GM18520 (cell line): ENCODE measurements at regions not wholly inside any gene's neighbourhood (a gene's known extent, or its start where the extent isn't known, plus 50 kb on each side); places are given as distances from the start of the nearest gene placed in this dataset.
"Not testable (repeated sequence)": the region's sequence is repeated elsewhere in the genome, so short reads cannot be mapped to it uniquely, and the experiment has no call there.

Source experiments
- ATAC-seq: cut with Tn5 transposase; IDR thresholded peaks from one replicate; pipeline ENCODE4 v1.9.1; 2021; ENCODE audit not compliant: unreplicated experiment

DNA sequence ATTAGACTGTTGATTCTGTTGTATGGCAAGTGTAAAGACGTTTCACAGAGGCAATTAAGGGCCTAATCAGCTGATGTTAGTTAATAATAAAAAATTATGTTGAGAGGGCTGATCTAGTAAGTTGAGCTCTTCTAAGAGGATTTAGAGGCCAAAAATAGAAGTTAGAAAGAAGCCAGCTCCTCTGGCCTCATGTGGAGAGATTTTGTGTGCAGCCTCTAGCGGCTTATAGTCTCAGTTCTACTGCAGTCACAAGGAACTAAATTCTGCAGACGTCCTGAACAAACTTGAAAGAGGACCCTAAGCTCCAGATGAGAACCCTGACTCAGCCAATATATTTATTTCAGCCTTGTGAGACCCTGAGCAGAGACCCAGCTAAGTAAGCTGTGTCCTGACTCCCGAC lies 498.6 kb downstream of the BTBD3 start:
- no peak for ATAC-seq

GRCh38 chr20:12433724-12434123 lies 516.0 kb downstream of the BTBD3 start:
- no peak for ATAC-seq

- no peak for ATAC-seq
Measured at GRCh38 chr20:12434672-12435071, 517.0 kb downstream of the BTBD3 start.

DNA sequence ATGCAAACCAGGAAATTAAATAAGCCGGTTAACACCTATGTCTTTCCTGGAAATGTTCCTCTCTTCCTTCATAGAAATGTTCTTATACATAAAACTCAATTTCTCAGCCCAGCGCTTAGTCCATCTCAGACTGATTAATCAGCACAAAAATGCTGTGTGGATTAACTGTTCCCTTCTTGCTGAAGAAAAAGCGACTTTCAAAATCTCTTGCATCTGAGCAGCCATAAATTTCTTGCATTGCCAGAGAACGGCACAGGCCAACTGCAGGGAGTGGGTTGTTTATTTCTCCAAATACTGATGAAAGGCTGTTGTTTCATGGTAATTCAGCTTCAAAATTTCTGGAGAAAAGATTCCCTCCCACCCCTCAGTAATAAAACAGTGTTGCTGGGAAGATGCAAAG lies 517.6 kb downstream of the BTBD3 start:
- no peak for ATAC-seq

DNA sequence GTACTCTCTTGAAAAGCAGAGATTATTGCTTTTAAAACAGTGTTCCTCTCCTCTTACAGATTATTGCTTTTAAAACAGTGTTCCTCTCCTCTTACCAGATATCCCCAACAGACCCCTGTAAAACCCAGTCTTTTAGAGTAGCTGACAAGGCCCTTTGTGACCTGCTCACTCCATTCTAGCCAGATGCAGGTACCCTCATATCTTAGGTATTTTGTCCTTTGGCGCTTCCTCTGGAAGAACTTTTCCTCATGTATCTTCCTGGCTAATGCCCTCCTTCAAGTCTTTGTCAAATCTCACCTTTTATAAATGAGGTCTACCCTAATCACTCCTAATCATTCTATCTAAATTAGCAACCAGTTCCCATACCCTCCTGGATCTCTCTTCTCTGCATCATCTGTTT lies 536.0 kb downstream of the BTBD3 start:
- ATAC-seq = no peak

DNA sequence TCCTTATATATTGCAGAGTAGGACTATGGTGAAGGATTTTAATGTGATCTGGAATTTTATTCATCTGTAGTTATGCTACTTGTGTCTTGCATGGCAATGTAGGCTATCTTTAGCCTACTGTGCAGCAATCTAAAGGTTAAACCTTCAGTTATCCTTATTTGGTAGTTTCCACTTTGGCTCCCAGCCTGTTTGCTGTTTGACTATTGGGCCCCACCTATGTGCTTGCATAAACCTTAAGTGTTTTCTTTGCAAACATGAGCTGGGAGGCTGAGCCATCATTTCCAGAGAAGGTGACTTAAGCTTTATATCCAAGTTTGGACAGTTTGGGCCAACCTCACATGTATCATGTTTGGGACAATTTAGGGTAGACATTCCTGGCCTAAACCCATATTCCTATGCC lies 537.5 kb downstream of the BTBD3 start:
- no peak for ATAC-seq

DNA sequence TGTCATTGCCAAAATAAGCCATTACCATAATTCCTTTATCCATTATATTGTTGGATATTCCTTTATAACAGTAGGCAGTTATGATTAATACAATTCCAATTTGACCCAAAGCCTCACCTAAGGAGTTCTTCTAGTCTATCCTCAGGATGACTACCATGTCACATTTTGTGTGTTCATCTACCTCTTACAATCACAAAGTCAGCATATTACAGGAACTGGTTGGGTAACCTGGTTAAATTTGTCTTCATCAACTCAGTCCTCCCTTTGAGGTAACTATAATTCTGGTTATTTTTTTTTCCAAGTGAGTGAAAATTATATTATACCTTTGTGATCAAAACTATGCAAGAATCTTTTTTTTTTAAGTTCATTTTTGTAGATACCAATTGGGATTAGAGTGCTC lies 540.5 kb downstream of the BTBD3 start:
- no peak for ATAC-seq

GRCh38 chr20:12464036-12464435 lies 544.7 kb upstream of the SPTLC3 start:
- ATAC-seq = no peak

GRCh38 chr20:12466915-12467314 lies 541.9 kb upstream of the SPTLC3 start:
- ATAC-seq = no peak

DNA sequence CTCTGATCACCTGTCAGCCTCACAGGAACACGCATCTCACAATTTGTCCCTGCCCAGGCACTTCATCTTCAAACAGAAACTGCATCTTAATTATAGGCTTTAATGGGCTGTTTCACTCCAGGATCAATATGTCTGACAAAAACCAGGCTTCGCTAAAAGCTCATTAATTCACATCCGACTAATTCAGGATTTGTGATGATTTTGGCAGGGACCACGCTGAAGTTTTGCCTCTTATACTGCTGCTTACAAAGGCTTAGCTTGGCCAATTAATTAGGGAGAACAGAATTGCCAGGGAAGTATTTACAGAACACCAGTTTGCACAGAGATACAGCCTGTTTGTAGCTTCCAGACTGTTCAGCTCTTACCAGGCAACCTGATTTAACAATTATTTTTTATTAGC lies 541.0 kb upstream of the SPTLC3 start:
- ATAC-seq = no peak

- ATAC-seq = no peak
Measured at GRCh38 chr20:12482661-12483060, 526.1 kb upstream of the SPTLC3 start.

GRCh38 chr20:12502443-12502842 lies 506.3 kb upstream of the SPTLC3 start:
- no peak for ATAC-seq

- no peak for ATAC-seq
Measured at GRCh38 chr20:12504779-12505178, 504.0 kb upstream of the SPTLC3 start.

DNA sequence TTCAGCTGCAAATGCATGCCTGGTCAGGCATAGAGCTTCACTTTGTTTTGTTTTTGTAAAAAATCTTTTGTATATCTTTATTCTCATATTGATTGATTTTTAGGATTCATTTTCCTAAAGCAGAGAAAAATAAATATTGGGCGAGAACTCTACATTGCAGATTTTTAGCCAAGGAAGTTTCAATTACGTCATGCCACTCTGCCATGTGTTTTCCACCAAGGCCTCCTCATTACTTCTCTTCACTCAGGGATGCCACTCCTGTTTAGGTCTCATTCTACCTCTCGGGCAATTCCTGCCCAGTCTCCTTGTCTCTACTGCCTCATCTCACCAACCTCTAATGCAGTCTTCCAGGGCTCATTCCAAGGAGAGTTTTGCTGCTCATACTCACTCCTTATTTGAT lies 497.3 kb upstream of the SPTLC3 start:
- no peak for ATAC-seq

GRCh38 chr20:12512755-12513154 lies 496.0 kb upstream of the SPTLC3 start:
- ATAC-seq = no peak

DNA sequence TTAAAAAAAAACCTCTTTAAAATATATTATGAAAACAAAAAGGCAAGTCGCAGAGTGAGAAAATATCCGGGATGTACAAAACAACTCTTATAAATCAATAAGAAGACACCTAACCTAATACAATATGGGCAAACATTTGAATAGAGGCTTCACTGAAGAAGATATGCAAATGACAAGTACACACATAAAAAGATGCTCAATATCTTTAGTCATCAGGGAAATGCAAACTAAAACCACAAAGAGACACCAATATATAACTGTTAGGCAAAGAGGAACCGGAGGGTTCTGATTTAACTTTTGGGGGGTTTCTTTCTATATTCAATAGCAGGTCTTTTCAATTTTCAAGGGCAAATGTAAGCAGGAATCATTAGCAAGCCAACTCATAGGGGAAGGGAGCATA lies 480.7 kb upstream of the SPTLC3 start:
- ATAC-seq = no peak

GRCh38 chr20:12528591-12529041 lies 480.2 kb upstream of the SPTLC3 start:
- no peak for ATAC-seq

DNA sequence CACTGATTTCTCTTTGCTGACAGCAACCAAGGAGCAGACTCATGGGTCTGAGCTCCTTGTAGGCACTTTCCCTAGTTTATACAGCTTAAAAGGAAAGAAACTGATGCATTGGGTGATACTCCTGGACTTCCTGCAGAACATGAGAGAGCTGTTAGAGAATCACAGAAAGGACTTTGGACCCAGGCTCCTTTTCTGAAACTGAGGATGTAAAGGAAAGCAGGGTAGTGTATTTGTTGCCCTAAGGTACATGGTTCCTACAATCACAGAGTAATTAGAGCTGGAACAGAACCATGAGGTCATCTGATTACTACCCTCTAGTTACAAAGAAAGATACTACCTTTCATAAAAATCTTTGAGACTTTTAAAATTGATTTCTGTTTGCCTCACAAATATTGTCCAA lies 477.1 kb upstream of the SPTLC3 start:
- no peak for ATAC-seq

- no peak for ATAC-seq
Measured at GRCh38 chr20:12535316-12535715, 473.5 kb upstream of the SPTLC3 start.

DNA sequence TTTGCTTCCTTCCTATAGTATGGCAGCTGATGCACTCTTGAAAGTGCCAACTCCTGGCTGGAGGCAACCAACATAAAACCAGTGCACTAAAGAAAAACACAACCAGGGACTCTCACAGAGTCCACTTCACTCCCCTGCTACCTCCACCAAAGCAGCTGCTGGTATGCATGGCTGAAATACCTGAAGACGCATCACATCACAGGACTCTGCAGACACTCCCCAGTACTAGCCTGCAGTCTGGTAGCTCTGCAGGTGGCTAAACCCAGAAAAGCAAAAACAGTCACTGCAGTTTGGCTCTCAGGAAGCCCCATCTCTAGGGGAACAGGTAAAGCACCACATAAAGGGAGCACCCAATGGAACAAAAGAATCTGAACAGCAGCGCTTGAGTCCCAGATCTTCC lies 473.0 kb upstream of the SPTLC3 start:
- ATAC-seq = no peak

DNA sequence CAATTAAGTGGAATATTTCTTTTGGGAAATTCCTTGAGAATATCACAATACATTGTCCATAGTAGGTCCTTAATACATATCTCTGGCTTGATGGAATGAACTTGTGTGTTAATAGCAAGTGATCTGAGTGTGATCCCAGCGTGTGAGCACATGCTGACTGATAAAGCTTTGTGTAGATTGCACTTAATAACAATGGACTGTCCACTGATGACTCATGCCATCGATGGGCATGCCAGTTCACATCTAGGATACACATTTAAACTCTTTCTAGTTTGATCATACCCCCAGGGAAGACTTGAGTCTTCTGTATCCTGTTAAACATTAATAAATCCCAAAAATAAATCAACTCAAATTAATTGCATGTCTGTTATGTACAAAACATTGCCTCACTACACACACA lies 454.3 kb upstream of the SPTLC3 start:
- ATAC-seq = no peak

- no peak for ATAC-seq
Measured at GRCh38 chr20:12555369-12555768, 453.4 kb upstream of the SPTLC3 start.

- not testable (repeated sequence) for ATAC-seq
Measured at GRCh38 chr20:12555849-12556248, 452.9 kb upstream of the SPTLC3 start.

GRCh38 chr20:12557224-12557623 lies 451.5 kb upstream of the SPTLC3 start:
- no peak for ATAC-seq
